ENCODE measurements at regions not wholly inside any gene's neighbourhood (a gene's known extent, or its start where the extent isn't known, plus 50 kb on each side); places are given as distances from the start of the nearest gene placed in this dataset.

DNA sequence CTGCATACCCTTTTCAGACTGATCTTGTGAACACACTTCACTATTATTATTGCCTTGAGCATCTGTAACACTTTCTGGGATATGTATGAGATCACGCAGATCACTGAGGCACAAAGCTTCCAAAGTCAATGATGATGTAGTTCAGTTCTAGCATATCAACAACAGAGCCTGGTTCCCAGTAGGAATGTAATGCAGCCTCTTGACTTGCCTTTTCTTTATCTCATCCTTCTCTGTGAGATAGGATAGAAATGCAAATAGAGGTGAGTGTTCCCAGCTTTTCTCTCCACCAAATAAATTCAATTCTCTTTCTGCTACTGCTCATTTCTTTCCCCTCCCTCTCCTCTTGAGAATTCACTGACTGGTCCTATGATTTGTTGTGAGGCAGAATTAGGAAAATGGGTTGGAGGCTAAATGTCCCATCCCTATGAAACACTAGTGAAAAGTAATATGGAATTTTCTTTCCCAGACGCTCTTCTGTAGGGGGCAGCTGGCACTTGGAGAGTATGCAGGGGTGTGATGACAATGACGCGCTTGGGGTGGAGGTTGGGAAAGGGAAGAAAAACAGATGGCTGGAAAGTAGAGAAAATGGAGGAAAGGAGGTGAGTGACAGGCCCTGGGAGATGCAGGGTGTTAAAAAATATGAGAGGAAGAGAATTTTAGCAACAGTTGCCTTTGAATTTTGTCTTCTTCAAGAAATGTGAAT, 96.0 kb upstream of the TMTC1 start:
- Mint-ChIP-seq H3K4me1 (no peaks in the 10 kb centered on the region), H3K27me3 (no peaks in the 10 kb centered on the region), H3K27ac (no peak overlapping the region), H3K9me3 (peaks cover under 1% of the 10 kb centered on the region), H3K36me3 (ENCODE audit: low read depth) (no peaks in the 10 kb centered on the region), H3K4me3 (no peak overlapping the region)
- intact Hi-C loops (cut with micrococcal nuclease), result no loop called here
- DNase-seq, result no peak

- Mint-ChIP-seq H3K27ac (no peak overlapping the region), H3K36me3 (ENCODE audit: low read depth) (no peaks in the 10 kb centered on the region), H3K4me1 (no peaks in the 10 kb centered on the region), H3K9me3 (no peaks in the 10 kb centered on the region), H3K4me3 (no peak overlapping the region), H3K27me3 (no peaks in the 10 kb centered on the region)
- intact Hi-C loops (cut with micrococcal nuclease), result no loop called here
- DNase-seq, result no peak
Measured at GRCh38 chr12:29869946-29870345, 86.2 kb upstream of the TMTC1 start.

GRCh38 chr12:29867823-29868222, 84.1 kb upstream of the TMTC1 start:
- Mint-ChIP-seq H3K27me3 (no peaks in the 10 kb centered on the region), H3K27ac (no peak overlapping the region), H3K4me1 (no peaks in the 10 kb centered on the region), H3K36me3 (ENCODE audit: low read depth) (no peaks in the 10 kb centered on the region), H3K9me3 (no peaks in the 10 kb centered on the region), H3K4me3 (no peak overlapping the region)
- intact Hi-C loops (cut with micrococcal nuclease), result no loop called here
- DNase-seq, result no peak

- no peak overlapping the region for H3K4me3 Mint-ChIP-seq
- H3K36me3 Mint-ChIP-seq (ENCODE audit: low read depth), result no peaks in the 10 kb centered on the region
- intact Hi-C loops (cut with micrococcal nuclease), result no loop called here
- no peaks in the 10 kb centered on the region for H3K27me3 Mint-ChIP-seq
- no peak for DNase-seq
- H3K4me1 Mint-ChIP-seq, result no peaks in the 10 kb centered on the region
- no peaks in the 10 kb centered on the region for H3K9me3 Mint-ChIP-seq
- H3K27ac Mint-ChIP-seq, result no peak overlapping the region
Measured at GRCh38 chr12:29863665-29864064, 79.9 kb upstream of the TMTC1 start.

DNA sequence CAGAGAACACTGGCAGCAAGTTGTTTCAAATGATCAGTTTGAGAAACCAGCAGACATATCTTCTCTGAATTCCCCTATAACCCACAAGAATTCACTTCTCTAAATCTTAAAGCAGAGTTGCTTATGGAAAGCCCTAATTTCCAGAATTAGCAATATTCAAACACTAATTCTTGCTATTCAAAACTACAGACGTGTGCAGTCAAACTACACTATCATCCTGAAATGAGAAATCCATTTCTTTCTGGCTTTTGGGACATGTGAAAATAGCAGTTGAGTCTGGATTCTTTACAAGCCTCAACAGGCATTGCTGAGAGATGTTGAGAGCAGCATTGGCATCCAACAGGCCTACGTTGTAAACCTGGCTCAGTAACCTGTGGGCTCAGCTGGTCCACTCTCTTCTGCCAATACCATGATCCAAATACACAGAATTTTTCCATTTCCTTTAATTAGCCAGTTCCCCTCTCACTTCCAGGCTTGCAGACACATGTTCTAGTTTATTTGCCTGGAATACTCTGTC, 74.6 kb upstream of the TMTC1 start:
- no peaks in the 10 kb centered on the region for H3K36me3 Mint-ChIP-seq (ENCODE audit: low read depth)
- no peaks in the 10 kb centered on the region for H3K27me3 Mint-ChIP-seq
- H3K4me1 Mint-ChIP-seq, result no peaks in the 10 kb centered on the region

DNA sequence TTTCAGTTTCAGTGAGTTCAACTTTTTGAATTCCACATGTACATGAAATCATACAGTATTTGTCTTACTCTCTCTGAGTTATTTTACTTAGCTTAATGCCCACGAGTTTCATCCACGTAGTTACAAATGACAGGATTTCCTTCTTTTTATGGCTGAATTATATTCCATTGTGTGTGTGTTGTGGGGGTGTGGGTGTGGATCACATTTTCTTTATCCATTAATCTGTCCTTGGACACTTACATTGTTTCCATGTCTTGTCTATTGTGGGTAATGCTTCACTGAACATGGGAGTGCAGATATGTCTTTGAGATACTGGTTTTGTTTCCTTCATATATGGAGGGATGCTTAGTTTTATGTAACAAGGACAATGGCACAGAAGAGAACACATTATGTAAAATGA, 63.5 kb upstream of the TMTC1 start:
- Mint-ChIP-seq H3K36me3 (ENCODE audit: low read depth) (no peaks in the 10 kb centered on the region), H3K27me3 (no peaks in the 10 kb centered on the region), H3K27ac (no peak overlapping the region), H3K9me3 (peaks cover 9% of the 10 kb centered on the region), H3K4me3 (no peak overlapping the region), H3K4me1 (no peaks in the 10 kb centered on the region)
- intact Hi-C loops (cut with micrococcal nuclease), result no loop called here
- DNase-seq, result no peak

More for the DNA sequence above, 74.6 kb upstream of the TMTC1 start:
- no peaks in the 10 kb centered on the region for H3K9me3 Mint-ChIP-seq
- H3K27ac Mint-ChIP-seq, result no peak overlapping the region
- no peak overlapping the region for H3K4me3 Mint-ChIP-seq
- intact Hi-C loops (cut with micrococcal nuclease), result no loop called here
- no peak for DNase-seq

GRCh38 chr12:29844667-29845066, 60.9 kb upstream of the TMTC1 start:
- H3K4me3 Mint-ChIP-seq, result no peak overlapping the region
- DNase-seq, result no peak
- H3K36me3 Mint-ChIP-seq (ENCODE audit: low read depth), result no peaks in the 10 kb centered on the region
- H3K4me1 Mint-ChIP-seq, result no peaks in the 10 kb centered on the region
- H3K27ac Mint-ChIP-seq, result no peak overlapping the region
- H3K9me3 Mint-ChIP-seq, result peaks cover 3% of the 10 kb centered on the region
- no peaks in the 10 kb centered on the region for H3K27me3 Mint-ChIP-seq
- intact Hi-C loops (cut with micrococcal nuclease), result no loop called here

DNA sequence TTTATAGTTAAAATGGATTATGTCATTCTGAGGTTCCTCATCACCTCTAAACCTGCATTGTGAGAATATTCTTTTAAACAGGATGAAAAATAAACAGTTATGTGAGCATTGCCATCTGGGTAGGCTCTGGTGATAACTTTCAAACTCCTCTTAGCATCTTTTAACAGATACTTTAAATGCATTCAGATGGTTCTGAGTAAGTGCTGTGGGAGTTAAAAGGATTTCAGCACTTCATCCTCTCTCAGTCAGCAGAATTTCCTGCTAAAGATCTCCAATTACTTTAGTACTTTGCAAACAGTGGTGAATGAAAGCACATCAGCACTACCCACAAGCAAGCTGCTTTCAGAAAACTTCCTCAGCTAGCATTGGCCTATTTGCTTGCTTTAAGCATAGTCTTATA, 59.3 kb upstream of the TMTC1 start:
- intact Hi-C loops (cut with micrococcal nuclease), result no loop called here
- no peak for DNase-seq
- Mint-ChIP-seq H3K27ac (no peak overlapping the region), H3K4me1 (no peaks in the 10 kb centered on the region), H3K9me3 (peaks cover 14% of the 10 kb centered on the region), H3K4me3 (no peak overlapping the region), H3K36me3 (ENCODE audit: low read depth) (no peaks in the 10 kb centered on the region), H3K27me3 (no peaks in the 10 kb centered on the region)

DNA sequence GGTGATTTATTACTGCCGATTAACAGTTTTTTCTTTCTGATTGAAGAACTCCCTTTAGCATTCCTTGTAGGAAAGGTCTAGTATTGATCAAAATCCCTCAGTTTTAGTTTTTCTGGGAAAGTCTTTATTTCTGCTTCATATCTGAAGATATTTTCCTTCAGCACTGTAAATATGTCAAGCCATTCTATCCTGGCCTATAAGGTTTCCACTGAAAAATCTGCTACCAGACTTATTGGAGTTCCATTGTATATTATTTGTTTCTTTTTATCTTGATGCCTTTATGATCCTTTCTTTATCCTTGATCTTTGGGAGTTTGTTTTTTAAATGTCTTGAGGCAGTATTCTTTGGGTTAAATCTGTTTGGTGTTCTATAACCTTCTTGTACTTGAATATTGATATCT, 55.0 kb upstream of the TMTC1 start:
- Mint-ChIP-seq H3K27ac (no peak overlapping the region), H3K4me1 (no peaks in the 10 kb centered on the region), H3K36me3 (ENCODE audit: low read depth) (no peaks in the 10 kb centered on the region), H3K27me3 (no peaks in the 10 kb centered on the region), H3K4me3 (no peak overlapping the region), H3K9me3 (peaks cover 21% of the 10 kb centered on the region)
- intact Hi-C loops (cut with micrococcal nuclease), result no loop called here
- DNase-seq, result no peak
